K562 (cell line): ENCODE measurements at regions not wholly inside any gene's neighbourhood (a gene's known extent, or its start where the extent isn't known, plus 50 kb on each side); places are given as distances from the start of the nearest gene placed in this dataset.

Experiments
- CSDE1 ChIP-seq, 2 experiments: fragments of 450-650 bp; IDR thresholded peaks; 2 replicates each; pipeline ENCODE4 v1.6.1; 2016; ENCODE audit warnings: mild to moderate bottlenecking in 1 of 2
- EP300 ChIP-seq: IDR thresholded peaks from 2 replicates; pipeline ENCODE4 v1.6.1; 2012; ENCODE audit warnings: low read length, improper control_type of control experiment
- HBP1 ChIP-seq: fragments of 450-650 bp; formaldehyde crosslinking; IDR thresholded peaks from 2 replicates; pipeline ENCODE4 v1.4.0; 2022; ENCODE audit warnings: missing genetic modification characterization
- KAT7 ChIP-seq: sonication (generic); formaldehyde crosslinking; IDR thresholded peaks from 2 replicates; pipeline ENCODE4 v1.8.0; 2022; ENCODE audit warnings: missing genetic modification reagents, mild to moderate bottlenecking, borderline replicate concordance
- MEF2D ChIP-seq: conservative IDR thresholded peaks from 2 replicates; pipeline ENCODE4 v1.6.1; 2016; ENCODE audit warnings: low read depth, missing genetic modification characterization, missing compliant biosample characterization
- MNT ChIP-seq, 2 experiments: fragments of 450-650 bp; conservative IDR thresholded peaks; 2 replicates each; pipeline ENCODE4 v1.6.1; 2017; ENCODE audit warnings: mild to moderate bottlenecking in 2 of 2, moderate library complexity in 2 of 2
- SAFB2 ChIP-seq: fragments of 200-400 bp; formaldehyde crosslinking; IDR thresholded peaks from 2 replicates; pipeline ENCODE4 v1.6.1; 2018; ENCODE audit warnings: borderline replicate concordance, low read length, low read depth, moderate library complexity; ENCODE audit not compliant: severe bottlenecking
- SMAD3 ChIP-seq: fragments of 450-650 bp; formaldehyde crosslinking; conservative IDR thresholded peaks from 2 replicates; pipeline ENCODE4 v1.4.0; 2020; ENCODE audit warnings: mild to moderate bottlenecking
- SREBF2 ChIP-seq: sonication (generic); formaldehyde crosslinking; IDR thresholded peaks from 2 replicates; pipeline ENCODE4 v1.4.0; 2020; ENCODE audit warnings: mild to moderate bottlenecking, missing genetic modification reagents
- SRSF7 ChIP-seq: fragments of 200-400 bp; formaldehyde crosslinking; optimal IDR thresholded peaks from 2 replicates; pipeline ENCODE3; 2017; ENCODE audit warnings: mild to moderate bottlenecking, low read depth, low read length
- STAT5B ChIP-seq: fragments of 250-450 bp; sonication (Bioruptor Pico); IDR thresholded peaks from 2 replicates; pipeline ENCODE4 v1.8.0; 2021; ENCODE audit warnings: mild to moderate bottlenecking, inconsistent platforms
- TRIM24 ChIP-seq, 2 experiments: fragments of 450-650 bp; IDR thresholded peaks; 2 replicates each; pipeline ENCODE4 v1.6.1; 2016
- ZNF184 ChIP-seq: sonication (generic); formaldehyde crosslinking; IDR thresholded peaks from 2 replicates; pipeline ENCODE4 v1.5.0; 2020; ENCODE audit warnings: missing genetic modification reagents
- ZNF445 ChIP-seq: fragments of 250-450 bp; sonication (Bioruptor Pico); IDR thresholded peaks from 2 replicates; pipeline ENCODE4 v1.4.0; 2020; ENCODE audit warnings: low read depth, mild to moderate bottlenecking, moderate library complexity
- ZNF507 ChIP-seq: conservative IDR thresholded peaks from 2 replicates; pipeline ENCODE4 v1.6.1; 2017; ENCODE audit warnings: missing genetic modification characterization, missing compliant biosample characterization
- ZNF551 ChIP-seq: fragments of 250-450 bp; sonication (Bioruptor Pico); IDR thresholded peaks from 2 replicates; pipeline ENCODE4 v1.5.0; 2021; ENCODE audit warnings: mild to moderate bottlenecking, moderate library complexity
- TF ChIP-seq, protein P1 (sequence below): sonication (generic); formaldehyde crosslinking; IDR thresholded peaks from 2 replicates; pipeline ENCODE4 v1.8.0; 2022; ENCODE audit warnings: mild to moderate bottlenecking, low read depth, missing genetic modification reagents
- TF ChIP-seq, protein P2 (sequence below): IDR thresholded peaks from 2 replicates; pipeline ENCODE4 v1.6.1; 2012; ENCODE audit warnings: low read depth, low read length, improper control_type of control experiment, borderline replicate concordance
- TF ChIP-seq, protein P3 (sequence below), 2 experiments: fragments of 450-650 bp in 1 of 2; sonication (generic) in 1 of 2; formaldehyde crosslinking in 1 of 2; IDR thresholded peaks in 1 of 2; conservative IDR thresholded peaks in 1 of 2; 2 replicates each; pipeline versions ENCODE4 v1.6.1 to v1.8.1; 2016 to 2023; ENCODE audit warnings: mild to moderate bottlenecking in 2 of 2, moderate library complexity in 2 of 2, inconsistent platforms in 1 of 2, missing genetic modification reagents in 1 of 2

DNA sequence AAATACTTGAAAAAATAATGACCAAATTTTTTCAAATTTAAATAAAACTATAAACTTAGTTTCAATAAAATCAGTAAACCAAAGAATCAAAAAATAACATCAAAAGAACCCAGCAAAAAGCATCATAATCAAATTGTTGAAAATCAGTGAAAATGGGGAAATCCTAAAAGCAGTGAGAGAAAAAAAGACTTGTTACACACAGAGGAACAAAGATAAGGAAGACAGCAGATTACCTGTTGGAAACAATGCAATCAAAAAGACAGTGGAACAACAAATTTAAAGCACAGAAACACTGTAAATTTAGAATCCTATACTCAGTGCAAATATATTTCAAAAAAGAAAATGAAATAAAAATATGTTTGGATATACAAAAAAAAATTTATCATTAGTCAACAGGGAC, 156.2 kb upstream of the LMCD1 start (continued):
- TF ChIP-seq SRSF7: no peak
- TF ChIP-seq HBP1 (CRISPR knock-in tag): no peak
- TF ChIP-seq, protein P1, sequence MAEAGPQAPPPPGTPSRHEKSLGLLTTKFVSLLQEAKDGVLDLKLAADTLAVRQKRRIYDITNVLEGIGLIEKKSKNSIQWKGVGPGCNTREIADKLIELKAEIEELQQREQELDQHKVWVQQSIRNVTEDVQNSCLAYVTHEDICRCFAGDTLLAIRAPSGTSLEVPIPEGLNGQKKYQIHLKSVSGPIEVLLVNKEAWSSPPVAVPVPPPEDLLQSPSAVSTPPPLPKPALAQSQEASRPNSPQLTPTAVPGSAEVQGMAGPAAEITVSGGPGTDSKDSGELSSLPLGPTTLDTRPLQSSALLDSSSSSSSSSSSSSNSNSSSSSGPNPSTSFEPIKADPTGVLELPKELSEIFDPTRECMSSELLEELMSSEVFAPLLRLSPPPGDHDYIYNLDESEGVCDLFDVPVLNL: no peak
- peak; percentile 80; the same call in 1 of the 2 replicates for TF ChIP-seq ZNF445
- no peak for TF ChIP-seq ZNF551 (CRISPR knock-in tag)
- TF ChIP-seq CSDE1 (IDR thresholded peaks at IDR 0.05): no peak
- TF ChIP-seq KAT7 (CRISPR knock-in tag): no peak
- peak in 1 of 2 experiments; percentile 50; a peak in 1 of 4 replicates for TF ChIP-seq TRIM24 (IDR thresholded peaks at IDR 0.05)
- TF ChIP-seq MNT (conservative IDR thresholded peaks at IDR 0.05): no peak
- TF ChIP-seq, protein P2, sequence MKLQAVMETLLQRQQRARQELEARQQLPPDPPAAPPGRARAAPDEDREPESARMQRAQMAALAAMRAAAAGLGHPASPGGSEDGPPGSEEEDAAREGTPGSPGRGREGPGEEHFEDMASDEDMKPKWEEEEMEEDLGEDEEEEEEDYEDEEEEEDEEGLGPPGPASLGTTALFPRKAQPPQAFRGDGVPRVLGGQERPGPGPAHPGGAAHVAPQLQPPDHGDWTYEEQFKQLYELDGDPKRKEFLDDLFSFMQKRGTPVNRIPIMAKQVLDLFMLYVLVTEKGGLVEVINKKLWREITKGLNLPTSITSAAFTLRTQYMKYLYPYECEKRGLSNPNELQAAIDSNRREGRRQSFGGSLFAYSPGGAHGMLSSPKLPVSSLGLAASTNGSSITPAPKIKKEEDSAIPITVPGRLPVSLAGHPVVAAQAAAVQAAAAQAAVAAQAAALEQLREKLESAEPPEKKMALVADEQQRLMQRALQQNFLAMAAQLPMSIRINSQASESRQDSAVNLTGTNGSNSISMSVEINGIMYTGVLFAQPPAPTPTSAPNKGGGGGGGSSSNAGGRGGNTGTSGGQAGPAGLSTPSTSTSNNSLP: no peak
- TF ChIP-seq, protein P3, sequence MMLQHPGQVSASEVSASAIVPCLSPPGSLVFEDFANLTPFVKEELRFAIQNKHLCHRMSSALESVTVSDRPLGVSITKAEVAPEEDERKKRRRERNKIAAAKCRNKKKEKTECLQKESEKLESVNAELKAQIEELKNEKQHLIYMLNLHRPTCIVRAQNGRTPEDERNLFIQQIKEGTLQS (IDR thresholded peaks at IDR 0.05): no peak
- TF ChIP-seq, protein P3 (CRISPR knock-in tag; conservative IDR thresholded peaks at IDR 0.05): no peak
- no peak for TF ChIP-seq STAT5B (CRISPR knock-in tag)
- TF ChIP-seq SREBF2 (CRISPR knock-in tag): no peak
- TF ChIP-seq SMAD3 (CRISPR knock-in tag): no peak
- TF ChIP-seq EP300: no peak
- no peak for TF ChIP-seq SAFB2
- TF ChIP-seq ZNF507 (tag): 0 out of 2 replicates have a peak, but pooled peaks have one; percentile 11
- TF ChIP-seq MEF2D (tag): no peak
- no peak for TF ChIP-seq ZNF184 (CRISPR knock-in tag)
